Stimulated activated naive B cell treated with anti-CD40 and anti-IgM and Interleukin-4, amounts not matched to agents 10 μg/mL and 1 μg/mL and 100 μg/mL, for 72 hours (primary cell): ENCODE measurements at regions not wholly inside any gene's neighbourhood (a gene's known extent, or its start where the extent isn't known, plus 50 kb on each side); places are given as distances from the start of the nearest gene placed in this dataset.

Source experiments
- ATAC-seq, 2 donors: fragments of 150-1000 bp; cut with Tn5 transposase; replicated peaks; 2 replicates each; pipeline ENCODE4 v1.10.0; 2021; ENCODE audit warnings: moderate library complexity in 1 of 2
- DNase-seq: peaks from one replicate; pipeline ENCODE4 v3.0.0; 2021
- H3K27ac Mint-ChIP-seq: one replicate; pipeline ENCODE4 v1.8.0; 2022; ENCODE audit warnings: mild to moderate bottlenecking, mixed read lengths
- H3K27me3 Mint-ChIP-seq, 2 donors: one replicate each; pipeline ENCODE4 v1.8.0; 2022; ENCODE audit warnings: mixed read lengths in 2 of 2
- H3K36me3 Mint-ChIP-seq, 2 donors: one replicate each; pipeline ENCODE4 v1.8.0; 2022; ENCODE audit warnings: mixed read lengths in 2 of 2, mild to moderate bottlenecking in 1 of 2
- H3K4me1 Mint-ChIP-seq, 2 donors: one replicate each; pipeline ENCODE4 v1.8.0; 2022; ENCODE audit warnings: mixed read lengths in 2 of 2, mild to moderate bottlenecking in 1 of 2
- H3K4me3 Mint-ChIP-seq, 2 donors: one replicate each; pipeline ENCODE4 v1.8.0; 2022; ENCODE audit warnings: mild to moderate bottlenecking in 2 of 2, mixed read lengths in 2 of 2, moderate library complexity in 1 of 2
- H3K9me3 Mint-ChIP-seq, 2 donors: one replicate each; pipeline ENCODE4 v1.8.0; 2022; ENCODE audit warnings: mixed read lengths in 2 of 2, mild to moderate bottlenecking in 1 of 2

GRCh38 chr9:90444609-90445204, 197.9 kb downstream of the DIRAS2 start:
- Mint-ChIP-seq H3K4me3 (no peak overlapping the region), H3K27ac (no peak overlapping the region), H3K4me1 (no peaks in the 10 kb centered on the region), H3K9me3 (peaks cover 3 to 6% of the 10 kb centered on the region in 2 donors), H3K27me3 (peaks cover 43 to 53% of the 10 kb centered on the region in 2 donors), H3K36me3 (peaks cover 0 to 1% of the 10 kb centered on the region in 2 donors)
- no peak for ATAC-seq
- DNase-seq: no peak

- H3K4me1 Mint-ChIP-seq: no peaks in the 10 kb centered on the region
- H3K27me3 Mint-ChIP-seq: peaks cover 39 to 56% of the 10 kb centered on the region in 2 donors
- ATAC-seq (no peak), DNase-seq (no peak)
- H3K36me3 Mint-ChIP-seq: no peaks in the 10 kb centered on the region
- H3K4me3 Mint-ChIP-seq: no peak overlapping the region
- no peak overlapping the region for H3K27ac Mint-ChIP-seq
- no peaks in the 10 kb centered on the region for H3K9me3 Mint-ChIP-seq
Measured at GRCh38 chr9:90445391-90445790, 197.2 kb downstream of the DIRAS2 start.

DNA sequence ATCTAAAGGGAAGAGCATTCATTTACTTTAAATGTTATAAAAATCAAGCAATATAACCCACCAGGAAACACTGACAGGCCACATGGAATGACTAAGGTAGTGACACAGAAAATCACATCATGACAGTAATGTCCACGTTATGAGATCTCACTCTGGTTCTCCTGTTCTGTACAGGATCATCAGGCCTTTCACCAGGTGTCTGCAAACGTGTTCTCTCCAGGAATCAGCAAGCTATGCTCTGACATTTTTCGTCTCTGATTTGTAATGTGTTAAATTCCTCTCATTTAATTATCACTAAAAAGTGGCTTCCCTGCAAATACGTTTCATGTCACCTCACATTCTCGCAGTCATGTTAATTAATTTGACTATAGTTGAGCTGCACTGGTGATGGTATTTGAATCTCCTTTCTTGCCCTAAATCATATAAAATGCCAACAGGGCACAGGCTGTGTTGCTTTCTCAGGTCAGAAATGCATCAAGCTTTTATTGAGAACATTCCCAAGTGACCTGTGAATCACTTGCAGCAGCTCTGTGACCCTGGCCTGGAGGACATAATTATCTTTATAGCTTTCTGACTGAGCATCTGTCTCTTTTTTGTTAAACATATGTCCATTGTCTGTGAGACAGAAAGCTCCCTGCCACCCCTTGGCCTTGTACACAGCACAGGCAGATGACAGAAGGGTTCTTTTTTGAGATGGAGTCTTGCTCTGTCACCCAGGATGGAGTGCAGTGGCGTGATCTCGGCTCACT, 196.2 kb downstream of the DIRAS2 start:
- DNase-seq: no peak
- no peak for ATAC-seq
- H3K4me1 Mint-ChIP-seq: no peaks in the 10 kb centered on the region
- no peak overlapping the region for H3K4me3 Mint-ChIP-seq
- peaks cover 39 to 58% of the 10 kb centered on the region in 2 donors for H3K27me3 Mint-ChIP-seq
- H3K9me3 Mint-ChIP-seq: no peaks in the 10 kb centered on the region
- no peaks in the 10 kb centered on the region for H3K36me3 Mint-ChIP-seq
- no peak overlapping the region for H3K27ac Mint-ChIP-seq

DNA sequence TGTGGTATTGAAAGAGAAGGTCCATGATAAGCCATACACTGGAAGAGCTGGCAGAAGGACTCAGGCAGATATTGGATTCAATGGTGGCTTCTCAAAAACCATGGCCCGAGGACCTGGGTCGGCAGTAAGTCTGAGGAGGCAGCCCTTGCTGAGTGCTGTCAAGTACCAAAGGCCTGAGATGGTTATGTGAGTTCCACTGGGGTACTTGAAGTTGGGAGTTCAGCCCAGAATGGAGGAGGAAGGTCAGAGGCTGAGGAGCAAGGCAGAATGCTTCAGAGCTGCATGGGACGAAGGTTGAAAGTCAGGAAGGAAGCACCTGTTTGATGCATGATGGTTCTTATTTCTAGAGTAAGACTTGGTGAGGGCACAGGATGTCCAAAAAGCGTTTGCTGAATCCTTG, 194.9 kb downstream of the DIRAS2 start:
- no peak overlapping the region for H3K4me3 Mint-ChIP-seq
- no peaks in the 10 kb centered on the region for H3K4me1 Mint-ChIP-seq
- H3K27ac Mint-ChIP-seq: no peak overlapping the region
- ATAC-seq (no peak), DNase-seq (no peak)
- H3K36me3 Mint-ChIP-seq: no peaks in the 10 kb centered on the region
- peaks cover 35 to 47% of the 10 kb centered on the region in 2 donors for H3K27me3 Mint-ChIP-seq
- no peaks in the 10 kb centered on the region for H3K9me3 Mint-ChIP-seq

GRCh38 chr9:90449213-90449925, 193.3 kb downstream of the DIRAS2 start:
- no peak for DNase-seq
- Mint-ChIP-seq H3K27ac (no peak overlapping the region), H3K27me3 (peaks cover 22 to 42% of the 10 kb centered on the region in 2 donors), H3K4me3 (no peak overlapping the region), H3K36me3 (no peaks in the 10 kb centered on the region), H3K4me1 (no peaks in the 10 kb centered on the region), H3K9me3 (no peaks in the 10 kb centered on the region)
- no peak for ATAC-seq

DNA sequence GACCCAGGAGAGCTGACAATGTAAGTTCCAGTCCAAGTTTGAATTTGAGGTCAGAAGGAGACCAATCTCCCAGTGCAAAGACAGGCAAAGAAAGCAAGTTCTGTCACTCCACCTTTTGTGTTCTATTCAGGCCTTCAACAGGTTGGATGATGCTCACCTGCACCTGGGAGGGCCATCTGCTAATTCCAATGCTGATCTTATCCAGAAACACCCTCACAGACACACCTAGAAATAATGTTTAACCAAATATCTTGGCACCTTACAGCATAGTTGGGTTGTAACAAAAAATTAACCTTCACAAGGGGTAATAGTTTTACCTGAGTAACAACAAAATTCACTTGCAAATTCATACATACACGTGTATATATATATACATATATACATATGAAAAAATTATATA, 190.8 kb downstream of the DIRAS2 start:
- no peaks in the 10 kb centered on the region for H3K36me3 Mint-ChIP-seq
- H3K4me3 Mint-ChIP-seq: no peak overlapping the region
- no peak for DNase-seq

GRCh38 chr9:90455316-90455715, 187.3 kb downstream of the DIRAS2 start:
- Mint-ChIP-seq H3K27me3 (peaks cover 15 to 43% of the 10 kb centered on the region in 2 donors), H3K4me3 (no peak overlapping the region), H3K9me3 (no peaks in the 10 kb centered on the region), H3K4me1 (no peaks in the 10 kb centered on the region), H3K36me3 (no peaks in the 10 kb centered on the region), H3K27ac (no peak overlapping the region)
- DNase-seq: no peak
- ATAC-seq: no peak

More for the DNA sequence above, 190.8 kb downstream of the DIRAS2 start:
- Mint-ChIP-seq H3K9me3 (no peaks in the 10 kb centered on the region), H3K27me3 (peaks cover 14 to 58% of the 10 kb centered on the region in 2 donors), H3K27ac (peak overlapping the region; percentile 26), H3K4me1 (no peaks in the 10 kb centered on the region)
- ATAC-seq: no peak

DNA sequence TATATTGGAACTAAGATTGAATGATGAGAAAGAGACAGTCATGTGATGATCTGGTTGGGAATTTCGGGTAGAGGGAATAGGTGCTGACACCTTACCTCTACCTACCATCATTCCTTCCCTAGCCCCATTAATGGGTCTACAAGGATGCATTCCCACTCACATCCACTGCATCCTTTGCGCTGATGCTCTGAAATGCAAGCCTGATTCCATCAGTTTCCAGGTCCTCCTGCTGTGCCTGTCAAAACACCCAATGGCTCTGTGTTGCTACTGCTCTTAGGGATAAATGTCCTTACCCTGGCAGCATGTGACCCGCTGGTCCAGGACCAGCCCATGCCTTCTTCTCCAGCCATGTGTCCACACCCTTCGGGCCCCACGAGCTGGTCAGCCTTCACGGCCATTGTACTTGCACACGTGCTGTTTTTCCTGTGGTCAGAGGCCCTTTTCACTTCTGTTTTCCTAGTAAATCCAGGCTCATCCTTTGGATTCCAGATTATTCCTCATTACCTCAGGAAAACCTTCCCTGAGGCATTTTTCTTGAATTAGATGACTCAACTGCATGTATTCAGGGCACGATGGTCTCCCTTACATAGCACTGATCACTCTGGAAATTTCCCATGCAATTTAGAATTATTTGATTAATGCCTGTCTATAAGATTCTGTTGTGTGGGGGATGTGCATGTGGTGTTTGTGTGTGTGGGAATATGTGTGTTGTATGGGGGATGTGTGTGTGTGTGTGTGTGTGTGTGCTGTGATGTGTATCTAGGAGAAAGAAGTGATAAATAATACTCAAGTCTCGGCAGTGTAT, 185.0 kb downstream of the DIRAS2 start:
- ATAC-seq (no peak), DNase-seq (no peak)
- H3K4me3 Mint-ChIP-seq: no peak overlapping the region
- no peak overlapping the region for H3K27ac Mint-ChIP-seq
- no peaks in the 10 kb centered on the region for H3K36me3 Mint-ChIP-seq
- H3K27me3 Mint-ChIP-seq: peaks cover 21 to 55% of the 10 kb centered on the region in 2 donors
- H3K9me3 Mint-ChIP-seq: no peaks in the 10 kb centered on the region
- H3K4me1 Mint-ChIP-seq: no peaks in the 10 kb centered on the region

GRCh38 chr9:90458485-90458884, 184.1 kb downstream of the DIRAS2 start:
- no peak overlapping the region for H3K27ac Mint-ChIP-seq
- no peak overlapping the region for H3K4me3 Mint-ChIP-seq
- H3K9me3 Mint-ChIP-seq: no peaks in the 10 kb centered on the region
- no peaks in the 10 kb centered on the region for H3K36me3 Mint-ChIP-seq
- ATAC-seq (no peak), DNase-seq (no peak)
- no peaks in the 10 kb centered on the region for H3K4me1 Mint-ChIP-seq
- peaks cover 21 to 48% of the 10 kb centered on the region in 2 donors for H3K27me3 Mint-ChIP-seq

GRCh38 chr9:90459321-90459720, 183.3 kb downstream of the DIRAS2 start:
- no peaks in the 10 kb centered on the region for H3K4me1 Mint-ChIP-seq
- no peaks in the 10 kb centered on the region for H3K9me3 Mint-ChIP-seq
- H3K27me3 Mint-ChIP-seq: peaks cover 21 to 48% of the 10 kb centered on the region in 2 donors
- ATAC-seq (no peak), DNase-seq (no peak)
- H3K36me3 Mint-ChIP-seq: no peaks in the 10 kb centered on the region
- no peak overlapping the region for H3K4me3 Mint-ChIP-seq
- no peak overlapping the region for H3K27ac Mint-ChIP-seq

- H3K27me3 Mint-ChIP-seq: peaks cover 21 to 46% of the 10 kb centered on the region in 2 donors
- no peaks in the 10 kb centered on the region for H3K9me3 Mint-ChIP-seq
- H3K27ac Mint-ChIP-seq: no peak overlapping the region
- H3K4me3 Mint-ChIP-seq: no peak overlapping the region
- ATAC-seq (no peak), DNase-seq (no peak)
- no peaks in the 10 kb centered on the region for H3K4me1 Mint-ChIP-seq
- no peaks in the 10 kb centered on the region for H3K36me3 Mint-ChIP-seq
Measured at GRCh38 chr9:90460220-90460619, 182.4 kb downstream of the DIRAS2 start.

GRCh38 chr9:90464978-90465377, 177.6 kb downstream of the DIRAS2 start:
- ATAC-seq: no peak
- H3K27ac Mint-ChIP-seq: no peak overlapping the region
- no peaks in the 10 kb centered on the region for H3K36me3 Mint-ChIP-seq
- peaks cover 17 to 24% of the 10 kb centered on the region in 2 donors for H3K27me3 Mint-ChIP-seq
- H3K9me3 Mint-ChIP-seq: no peaks in the 10 kb centered on the region
- H3K4me3 Mint-ChIP-seq: no peak overlapping the region
- DNase-seq: no peak
- H3K4me1 Mint-ChIP-seq: no peaks in the 10 kb centered on the region

- ATAC-seq: no peak
- Mint-ChIP-seq H3K4me1 (no peaks in the 10 kb centered on the region), H3K27me3 (peaks cover 23 to 29% of the 10 kb centered on the region in 2 donors), H3K27ac (no peak overlapping the region), H3K36me3 (no peaks in the 10 kb centered on the region), H3K9me3 (no peaks in the 10 kb centered on the region), H3K4me3 (no peak overlapping the region)
- no peak for DNase-seq
Measured at GRCh38 chr9:90466441-90466840, 176.2 kb downstream of the DIRAS2 start.

DNA sequence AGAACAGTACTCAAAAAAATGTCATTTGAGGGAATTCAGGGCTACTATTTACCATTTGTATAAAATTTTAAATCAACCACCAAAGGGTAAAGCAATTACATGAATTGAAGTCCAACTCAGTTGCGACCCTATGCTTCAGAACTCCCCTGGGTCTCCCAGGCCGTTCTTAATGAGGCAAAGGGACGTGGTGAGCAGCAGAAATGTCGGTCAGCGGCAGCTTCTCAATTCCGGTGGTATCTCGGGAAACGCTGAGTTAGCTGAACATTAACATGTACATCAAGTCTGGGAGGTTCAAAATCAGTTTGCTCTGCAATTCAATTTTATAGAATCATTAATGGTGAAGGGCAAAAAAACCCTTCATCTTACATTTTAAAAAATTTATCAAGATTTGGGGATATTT, 173.2 kb downstream of the DIRAS2 start:
- H3K9me3 Mint-ChIP-seq: no peaks in the 10 kb centered on the region
- no peak overlapping the region for H3K4me3 Mint-ChIP-seq
- H3K27ac Mint-ChIP-seq: no peak overlapping the region
- no peaks in the 10 kb centered on the region for H3K4me1 Mint-ChIP-seq
- DNase-seq (no peak), ATAC-seq (no peak)
- no peaks in the 10 kb centered on the region for H3K36me3 Mint-ChIP-seq
- H3K27me3 Mint-ChIP-seq: peaks cover 20 to 25% of the 10 kb centered on the region in 2 donors
